ENCODE measurements at regions not wholly inside any gene's neighbourhood (a gene's known extent, or its start where the extent isn't known, plus 50 kb on each side); places are given as distances from the start of the nearest gene placed in this dataset.

DNA sequence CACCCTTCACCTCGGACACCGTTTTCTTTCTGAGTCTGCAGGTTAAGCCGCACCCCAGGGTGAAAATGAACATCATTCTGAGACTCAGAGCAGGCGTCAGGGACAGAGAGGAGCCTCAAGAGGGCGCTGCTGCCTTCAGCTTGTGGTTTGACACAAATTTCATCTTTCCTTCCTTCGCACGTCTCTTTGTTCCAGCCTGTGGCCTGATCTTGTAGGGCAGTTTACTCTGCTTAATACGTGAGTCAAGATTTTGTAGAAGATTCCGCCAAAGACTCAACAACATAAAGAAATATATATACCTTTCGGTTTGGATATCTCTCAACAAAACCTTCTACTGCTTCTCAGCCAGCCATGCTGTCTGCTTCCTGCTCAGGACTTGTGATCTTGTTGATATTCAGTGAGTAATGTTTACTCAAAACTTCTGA lies 329.3 kb upstream of the OR4E1 start:
- TF ChIP-seq CTCF (conservative IDR thresholded peaks at IDR 0.05; ENCODE audit: low read depth, low read length): peak; percentile 71
- no peak for TF ChIP-seq EZH2 (IDR thresholded peaks at IDR 0.05; ENCODE audit: low read length, unreplicated experiment)
- TF ChIP-seq EZH2phosphoT487 (IDR thresholded peaks at IDR 0.05; ENCODE audit: borderline replicate concordance, low read length): no peak
